GM21529 (cell line): ENCODE measurements at regions not wholly inside any gene's neighbourhood (a gene's known extent, or its start where the extent isn't known, plus 50 kb on each side); places are given as distances from the start of the nearest gene placed in this dataset.

Experiments
- ATAC-seq: cut with Tn5 transposase; IDR thresholded peaks from one replicate; pipeline ENCODE4 v1.9.1; 2021; ENCODE audit not compliant: unreplicated experiment

DNA sequence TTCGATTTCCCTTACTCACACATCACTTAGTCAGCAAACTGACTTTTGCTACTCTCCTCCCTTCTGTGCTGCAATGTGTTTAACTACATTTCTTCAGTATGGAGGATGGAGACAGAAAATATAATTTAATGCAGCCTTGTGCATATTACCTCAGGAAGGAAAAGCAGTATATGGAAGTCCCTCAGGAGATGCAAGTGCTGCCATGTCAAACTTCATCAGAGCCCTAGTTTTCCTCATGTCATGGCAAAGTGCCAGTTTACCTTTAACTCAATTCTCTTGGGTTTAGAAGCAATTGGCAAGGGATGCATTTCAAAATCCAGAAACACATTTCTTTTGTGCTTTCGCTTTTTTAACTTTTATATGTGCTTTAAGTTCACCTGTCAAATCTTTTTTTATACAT lies 365.4 kb downstream of the ISL1 start:
- no peak for ATAC-seq
